ENCODE measurements at regions not wholly inside any gene's neighbourhood (a gene's known extent, or its start where the extent isn't known, plus 50 kb on each side); places are given as distances from the start of the nearest gene placed in this dataset.

GRCh38 chr1:193356249-193356648 lies 169.8 kb upstream of the B3GALT2 start:
- DNase-seq (ENCODE audit: extremely low read depth, low read depth) = no peak
- TF ChIP-seq CTCF (IDR thresholded peaks at IDR 0.05; ENCODE audit: low read depth, low read length) = no peak

GRCh38 chr1:193355626-193356025 lies 169.2 kb upstream of the B3GALT2 start:
- no peak for DNase-seq (ENCODE audit: extremely low read depth, low read depth)
- TF ChIP-seq CTCF (IDR thresholded peaks at IDR 0.05; ENCODE audit: low read depth, low read length) = no peak

GRCh38 chr1:193355178-193355577 lies 168.8 kb upstream of the B3GALT2 start:
- TF ChIP-seq CTCF (IDR thresholded peaks at IDR 0.05; ENCODE audit: low read depth, low read length) = no peak
- no peak for DNase-seq (ENCODE audit: extremely low read depth, low read depth)

GRCh38 chr1:193348769-193349535 lies 162.5 kb upstream of the B3GALT2 start:
- no peak for DNase-seq (ENCODE audit: extremely low read depth, low read depth)
- TF ChIP-seq CTCF (IDR thresholded peaks at IDR 0.05; ENCODE audit: low read depth, low read length) = no peak

GRCh38 chr1:193348091-193348768 lies 161.8 kb upstream of the B3GALT2 start:
- peak; percentile 10 for DNase-seq (ENCODE audit: extremely low read depth, low read depth)
- TF ChIP-seq CTCF (IDR thresholded peaks at IDR 0.05; ENCODE audit: low read depth, low read length) = no peak

GRCh38 chr1:193346085-193346484 lies 159.7 kb upstream of the B3GALT2 start:
- no peak for TF ChIP-seq CTCF (IDR thresholded peaks at IDR 0.05; ENCODE audit: low read depth, low read length)
- no peak for DNase-seq (ENCODE audit: extremely low read depth, low read depth)

GRCh38 chr1:193342811-193343210 lies 156.4 kb upstream of the B3GALT2 start:
- no peak for DNase-seq (ENCODE audit: extremely low read depth, low read depth)
- no peak for TF ChIP-seq CTCF (IDR thresholded peaks at IDR 0.05; ENCODE audit: low read depth, low read length)
